OCI-LY7 (cell line): ENCODE measurements at regions not wholly inside any gene's neighbourhood (a gene's known extent, or its start where the extent isn't known, plus 50 kb on each side); places are given as distances from the start of the nearest gene placed in this dataset.

ENCODE experiments used
- CTCF ChIP-seq: fragments of 200-600 bp; sonication (generic); conservative IDR thresholded peaks from 2 replicates; pipeline ENCODE4 v1.5.1; 2014; ENCODE audit warnings: mild to moderate bottlenecking, antibody characterized with exemption, low read length, moderate library complexity, mixed read lengths
- EZH2phosphoT487 ChIP-seq: fragments of 200-600 bp; sonication (generic); IDR thresholded peaks from 2 replicates; pipeline ENCODE4 v1.6.1; 2018; ENCODE audit warnings: low read depth, borderline replicate concordance, mild to moderate bottlenecking, mixed run types, antibody characterized with exemption, low read length, moderate library complexity, mixed read lengths

GRCh38 chr17:69779378-69780214 lies 295.4 kb upstream of the KCNJ16 start:
- TF ChIP-seq CTCF (no peak), EZH2phosphoT487 (no peak)
